HepG2 (cell line): ENCODE measurements at regions not wholly inside any gene's neighbourhood (a gene's known extent, or its start where the extent isn't known, plus 50 kb on each side); places are given as distances from the start of the nearest gene placed in this dataset.

Experiments used
- ATAC-seq: fragments of 200-7000 bp; cut with Tn5 transposase; 3 replicates; pipeline ENCODE4 v1.9.1; 2020; ENCODE audit warnings: mild to moderate bottlenecking, moderate library complexity
- BruUV-seq: library from RNA; stranded (reverse); fragments of 400-500 nt; replicated peaks from 2 replicates; lab custom pipeline; 2021; lab: Mats Ljungman, UMichigan
- CTCF ChIA-PET: fragments of 300-600 bp; formaldehyde crosslinking; extraction: SDS; loops from one replicate; lab custom pipeline; 2021; ENCODE audit warnings: low total read pairs, inconsistent platforms, low intra/inter-chr PET ratio; lab: Yijun Ruan, JAX
- POLR2A ChIA-PET: fragments of 350-600 bp; sonication (Branson Sonifier 250); formaldehyde crosslinking; loops from one replicate; lab custom pipeline; 2020; ENCODE audit warnings: antibody characterized with exemption, inconsistent platforms; lab: Yijun Ruan, JAX
- DNase-seq: peaks from one replicate; pipeline ENCODE4 v3.0.0-alpha.2; 2015; ENCODE audit warnings: low spot score
- FAIRE-seq: peaks from 3 replicates; lab custom pipeline; 2011; peaks lifted over from hg19 to GRCh38; lab: Jason Lieb, UNC
- H2AFZ ChIP-seq: one replicate; pipeline ENCODE4 v1.6.1; 2011; ENCODE audit warnings: low read length, inconsistent platforms
- H3K27ac ChIP-seq: fragments of 300-600 bp; 3 replicates; pipeline ENCODE4 v1.8.0; 2011; ENCODE audit warnings: mixed run types, mild to moderate bottlenecking, mixed read lengths, low read length, inconsistent platforms; ENCODE audit not compliant: insufficient read depth; ENCODE audit errors: extremely low read length
- H3K27me3 ChIP-seq, 2 experiments: fragments of 200-600 bp in 1 of 2; 2 replicates in 1 of 2; 3 replicates in 1 of 2; pipeline versions ENCODE4 v1.6.0 to v1.8.0; 2011; ENCODE audit warnings: low read length in 2 of 2, mild to moderate bottlenecking in 2 of 2, moderate library complexity in 2 of 2, inconsistent platforms in 1 of 2; ENCODE audit not compliant: insufficient read depth in 2 of 2, control insufficient read depth in 1 of 2
- H3K36me3 ChIP-seq, 2 experiments: fragments of 200-600 bp in 1 of 2; replicated peaks in 1 of 2; 2 replicates in 1 of 2; 3 replicates in 1 of 2; pipeline versions ENCODE4 v1.5.1 to v1.8.0; 2011; ENCODE audit warnings: low read length in 2 of 2, inconsistent platforms in 1 of 2; ENCODE audit not compliant: insufficient read depth in 2 of 2, control insufficient read depth in 1 of 2
- H3K4me1 ChIP-seq: 2 replicates; pipeline ENCODE4 v1.5.1; 2012; ENCODE audit warnings: low read length, inconsistent platforms; ENCODE audit not compliant: insufficient read depth
- H3K4me2 ChIP-seq: 2 replicates; pipeline ENCODE4 v1.6.0; 2011; ENCODE audit warnings: low read depth, low read length, inconsistent platforms
- H3K4me3 ChIP-seq, 3 experiments: fragments of 200-600 bp in 1 of 3; sonication (generic), shearing (Covaris generic) in 1 of 3; replicated peaks in 1 of 3; 2 replicates each; pipeline ENCODE4 v1.5.1; 2011 to 2016; ENCODE audit warnings: low read length in 3 of 3, inconsistent platforms in 2 of 3, low read depth in 2 of 3, mild to moderate bottlenecking in 2 of 3, control low read depth in 1 of 3, mixed read lengths in 1 of 3; ENCODE audit not compliant: insufficient read depth in 1 of 3
- H3K79me2 ChIP-seq: one replicate; pipeline ENCODE4 v1.6.1; 2011; ENCODE audit warnings: low read length, inconsistent platforms; ENCODE audit not compliant: insufficient read depth
- H3K9ac ChIP-seq: 2 replicates; pipeline ENCODE4 v1.6.0; 2011; ENCODE audit warnings: mild to moderate bottlenecking, low read depth, low read length, inconsistent platforms; ENCODE audit not compliant: insufficient read depth
- H3K9me3 ChIP-seq: 2 replicates; pipeline ENCODE4 v1.5.1; 2012; ENCODE audit warnings: mild to moderate bottlenecking, low read length
- H4K20me1 ChIP-seq: 2 replicates; pipeline ENCODE4 v1.6.0; 2011; ENCODE audit warnings: inconsistent platforms, mild to moderate bottlenecking, low read length, moderate library complexity; ENCODE audit not compliant: insufficient read depth
- EP300 ChIP-seq, 3 experiments: sonication (generic) in 1 of 3; formaldehyde crosslinking in 1 of 3; IDR thresholded peaks; 2 replicates each; pipeline versions ENCODE4 v1.5.1 to v1.6.1; 2011 to 2020; ENCODE audit warnings: low read depth in 2 of 3, low read length in 2 of 3, borderline replicate concordance in 1 of 3, improper control_type of control experiment in 1 of 3, mild to moderate bottlenecking in 1 of 3, missing genetic modification reagents in 1 of 3, moderate library complexity in 1 of 3
- HOXA9 ChIP-seq: sonication (generic); formaldehyde crosslinking; IDR thresholded peaks from 2 replicates; pipeline ENCODE4 v1.8.1; 2022; ENCODE audit warnings: missing genetic modification reagents, mild to moderate bottlenecking, moderate library complexity, borderline replicate concordance
- ISL2 ChIP-seq: sonication (generic); formaldehyde crosslinking; IDR thresholded peaks from 2 replicates; pipeline ENCODE4 v1.5.0; 2020; ENCODE audit warnings: missing genetic modification reagents
- JUNB ChIP-seq: sonication (generic); formaldehyde crosslinking; IDR thresholded peaks from 2 replicates; pipeline ENCODE4 v1.8.0; 2022; ENCODE audit warnings: missing genetic modification reagents, mild to moderate bottlenecking, borderline replicate concordance
- SIN3B ChIP-seq: fragments of 150-350 bp; IDR thresholded peaks from 2 replicates; pipeline ENCODE4 v1.6.1; 2014; ENCODE audit warnings: low read length
- SNRNP70 ChIP-seq: fragments of 200-400 bp; formaldehyde crosslinking; IDR thresholded peaks from 2 replicates; pipeline ENCODE4 v1.6.1; 2017; ENCODE audit warnings: mild to moderate bottlenecking, low read depth, low read length, moderate library complexity
- U2AF2 ChIP-seq: fragments of 200-400 bp; formaldehyde crosslinking; IDR thresholded peaks from 2 replicates; pipeline ENCODE4 v1.6.1; 2017; ENCODE audit warnings: low read depth, mild to moderate bottlenecking, low read length
- ZFP36L1 ChIP-seq: sonication (generic); formaldehyde crosslinking; IDR thresholded peaks from 2 replicates; pipeline ENCODE4 v1.8.0; 2022; ENCODE audit warnings: mild to moderate bottlenecking, missing genetic modification reagents, moderate library complexity
- ZNF569 ChIP-seq: sonication (generic); formaldehyde crosslinking; IDR thresholded peaks from 2 replicates; pipeline ENCODE4 v1.5.0; 2020; ENCODE audit warnings: mild to moderate bottlenecking, missing genetic modification reagents, moderate library complexity, borderline replicate concordance
- ZNF570 ChIP-seq: sonication (generic); formaldehyde crosslinking; IDR thresholded peaks from 2 replicates; pipeline ENCODE4 v1.4.0; 2020; ENCODE audit warnings: mild to moderate bottlenecking, missing genetic modification reagents, borderline replicate concordance
- ZNF83 ChIP-seq: sonication (generic); formaldehyde crosslinking; IDR thresholded peaks from 2 replicates; pipeline ENCODE4 v1.4.0; 2020; ENCODE audit warnings: missing genetic modification reagents, mild to moderate bottlenecking, borderline replicate concordance
- WGBS: methylation state at CpG from one replicate; pipeline ENCODE4 v1.1.6; 2017; ENCODE audit warnings: low lambda C conversion rate; 5-methylcytosine and 5-hydroxymethylcytosine counted together
- in situ Hi-C: cut with HindIII; loops from 2 replicates; pipeline ENCODE4 v1.10.0; 2017; ENCODE audit warnings: low pct_unique_long_range_greater_than_20kb; ENCODE audit not compliant: extremely low pct_ligation_motif_present
- intact Hi-C: fragments of 100-400 bp; cut with micrococcal nuclease; formaldehyde crosslinking; loops from one replicate; pipeline ENCODE4 v1.10.0; 2022; ENCODE audit not compliant: unreplicated experiment
- TF ChIP-seq, protein P1 (sequence below): IDR thresholded peaks from 2 replicates; pipeline ENCODE4 v1.4.0; 2020; ENCODE audit warnings: mild to moderate bottlenecking, missing genetic modification reagents

DNA sequence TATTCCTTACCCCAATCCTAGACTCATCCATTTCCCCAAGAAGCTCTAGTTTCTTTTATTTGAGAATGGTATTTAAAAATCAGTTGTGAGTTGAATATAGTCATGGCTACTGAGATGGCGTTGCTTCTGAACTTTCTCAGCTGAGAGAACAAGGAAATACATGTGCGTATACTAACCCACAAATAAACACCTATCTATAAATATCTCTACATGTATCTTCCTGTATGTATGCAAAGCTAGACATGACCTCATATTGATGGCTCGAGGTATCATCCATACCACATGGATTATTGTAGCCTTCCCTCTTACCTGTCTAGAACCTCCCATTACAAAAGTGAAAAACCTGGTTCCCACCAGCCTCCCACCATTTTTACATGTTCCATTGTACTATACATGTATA, 141.0 kb downstream of the UFM1 start:
- TF ChIP-seq JUNB (CRISPR knock-in tag): no peak
- Histone ChIP-seq H3K27ac (no peak overlapping the region), H3K9me3 (no peaks in the 10 kb centered on the region), H3K27me3 (no peaks in the 10 kb centered on the region), H3K4me2 (no peak overlapping the region), H3K4me1 (no peaks in the 10 kb centered on the region), H4K20me1 (no peaks in the 10 kb centered on the region), H3K9ac (no peak overlapping the region), H3K79me2 (no peaks in the 10 kb centered on the region), H3K36me3 (no peaks in the 10 kb centered on the region), H2AFZ (no peak overlapping the region), H3K4me3 (no peak overlapping the region)
- ChIA-PET POLR2A (no interaction called here), CTCF (no interaction called here)
- intact Hi-C loops: no loop called here
- no peak for ATAC-seq
- no TSS peak for BruUV-seq
- no peak for FAIRE-seq
- in situ Hi-C loops: no loop called here
- DNase-seq: no peak
- WGBS: 32% methylated on average over 2 of the region's 3 CpGs

DNA sequence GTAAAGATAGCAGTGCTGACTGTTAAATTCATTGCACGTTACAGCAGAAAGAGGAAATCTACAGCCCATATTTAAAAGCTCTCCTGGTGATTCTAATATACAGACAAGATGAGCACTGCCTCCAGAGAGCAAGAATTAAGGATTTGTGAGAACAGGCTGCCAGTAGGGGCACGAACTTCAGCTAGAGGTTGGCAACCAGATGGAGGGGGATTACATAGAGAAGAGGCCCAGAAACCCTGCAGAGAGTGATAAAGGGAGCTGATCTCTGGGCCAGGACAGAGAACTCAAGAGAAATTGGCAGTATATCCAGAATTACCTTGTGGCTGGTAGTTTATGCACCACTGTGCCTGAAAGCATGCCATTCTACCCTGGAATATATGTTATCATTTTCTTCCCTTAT, 144.8 kb downstream of the UFM1 start:
- Histone ChIP-seq H3K4me2 (no peak overlapping the region), H4K20me1 (no peaks in the 10 kb centered on the region), H3K79me2 (no peaks in the 10 kb centered on the region), H3K4me3 (no peak overlapping the region), H3K36me3 (no peaks in the 10 kb centered on the region), H3K4me1 (no peaks in the 10 kb centered on the region), H3K27ac (no peak overlapping the region), H3K9me3 (peaks cover 8% of the 10 kb centered on the region; the same call in 1 of the 2 replicates), H3K27me3 (no peaks in the 10 kb centered on the region), H2AFZ (no peak overlapping the region), H3K9ac (no peak overlapping the region)
- 2% methylated on average over 2 of the region's 2 CpGs for WGBS
- no TSS peak for BruUV-seq
- intact Hi-C loops (no loop called here), in situ Hi-C loops (no loop called here)
- FAIRE-seq (no peak), DNase-seq (no peak), ATAC-seq (no peak)
- no peak for TF ChIP-seq ZNF570 (CRISPR knock-in tag)
- TF ChIP-seq ZNF83 (CRISPR knock-in tag): no peak
- no peak for TF ChIP-seq SIN3B
- no peak for TF ChIP-seq SNRNP70
- TF ChIP-seq, protein P1, sequence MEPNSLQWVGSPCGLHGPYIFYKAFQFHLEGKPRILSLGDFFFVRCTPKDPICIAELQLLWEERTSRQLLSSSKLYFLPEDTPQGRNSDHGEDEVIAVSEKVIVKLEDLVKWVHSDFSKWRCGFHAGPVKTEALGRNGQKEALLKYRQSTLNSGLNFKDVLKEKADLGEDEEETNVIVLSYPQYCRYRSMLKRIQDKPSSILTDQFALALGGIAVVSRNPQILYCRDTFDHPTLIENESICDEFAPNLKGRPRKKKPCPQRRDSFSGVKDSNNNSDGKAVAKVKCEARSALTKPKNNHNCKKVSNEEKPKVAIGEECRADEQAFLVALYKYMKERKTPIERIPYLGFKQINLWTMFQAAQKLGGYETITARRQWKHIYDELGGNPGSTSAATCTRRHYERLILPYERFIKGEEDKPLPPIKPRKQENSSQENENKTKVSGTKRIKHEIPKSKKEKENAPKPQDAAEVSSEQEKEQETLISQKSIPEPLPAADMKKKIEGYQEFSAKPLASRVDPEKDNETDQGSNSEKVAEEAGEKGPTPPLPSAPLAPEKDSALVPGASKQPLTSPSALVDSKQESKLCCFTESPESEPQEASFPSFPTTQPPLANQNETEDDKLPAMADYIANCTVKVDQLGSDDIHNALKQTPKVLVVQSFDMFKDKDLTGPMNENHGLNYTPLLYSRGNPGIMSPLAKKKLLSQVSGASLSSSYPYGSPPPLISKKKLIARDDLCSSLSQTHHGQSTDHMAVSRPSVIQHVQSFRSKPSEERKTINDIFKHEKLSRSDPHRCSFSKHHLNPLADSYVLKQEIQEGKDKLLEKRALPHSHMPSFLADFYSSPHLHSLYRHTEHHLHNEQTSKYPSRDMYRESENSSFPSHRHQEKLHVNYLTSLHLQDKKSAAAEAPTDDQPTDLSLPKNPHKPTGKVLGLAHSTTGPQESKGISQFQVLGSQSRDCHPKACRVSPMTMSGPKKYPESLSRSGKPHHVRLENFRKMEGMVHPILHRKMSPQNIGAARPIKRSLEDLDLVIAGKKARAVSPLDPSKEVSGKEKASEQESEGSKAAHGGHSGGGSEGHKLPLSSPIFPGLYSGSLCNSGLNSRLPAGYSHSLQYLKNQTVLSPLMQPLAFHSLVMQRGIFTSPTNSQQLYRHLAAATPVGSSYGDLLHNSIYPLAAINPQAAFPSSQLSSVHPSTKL (CRISPR knock-in tag): no peak
- TF ChIP-seq HOXA9 (CRISPR knock-in tag): no peak
- no peak for TF ChIP-seq ZFP36L1 (CRISPR knock-in tag)
- TF ChIP-seq ISL2 (CRISPR knock-in tag): no peak
- no peak for TF ChIP-seq U2AF2
- TF ChIP-seq ZNF569 (CRISPR knock-in tag): no peak
- TF ChIP-seq EP300 (IDR thresholded peaks at IDR 0.05; ENCODE audit: low read depth in 2 of 2, low read length in 2 of 2): no peak
- TF ChIP-seq EP300 (CRISPR knock-in tag; IDR thresholded peaks at IDR 0.05; ENCODE audit: borderline replicate concordance): no peak
- POLR2A ChIA-PET: no interaction called here
- CTCF ChIA-PET: no interaction called here
